K562 (cell line): ENCODE measurements at regions not wholly inside any gene's neighbourhood (a gene's known extent, or its start where the extent isn't known, plus 50 kb on each side); places are given as distances from the start of the nearest gene placed in this dataset.
A peak's percentile ranks its signal among the peaks of the same experiment; 100 is the strongest.

Source experiments
- AFF1 ChIP-seq, 2 experiments: fragments of 450-650 bp; IDR thresholded peaks; 2 replicates each; pipeline ENCODE4 v1.6.1; 2018; ENCODE audit warnings: mild to moderate bottlenecking in 2 of 2, low read depth in 1 of 2; ENCODE audit not compliant: partially characterized antibody in 2 of 2
- ATF4 ChIP-seq: fragments of 450-650 bp; formaldehyde crosslinking; IDR thresholded peaks from 2 replicates; pipeline ENCODE4 v1.4.0; 2022; ENCODE audit warnings: mild to moderate bottlenecking, moderate library complexity
- CBFA2T2 ChIP-seq: fragments of 450-650 bp; conservative IDR thresholded peaks from 2 replicates; pipeline ENCODE4 v1.6.1; 2017; ENCODE audit warnings: mild to moderate bottlenecking
- CBFA2T3 ChIP-seq: fragments of 450-650 bp; IDR thresholded peaks from 2 replicates; pipeline ENCODE4 v1.6.1; 2017
- FOXJ2 ChIP-seq: fragments of 200-800 bp; sonication (Bioruptor generic); IDR thresholded peaks from 2 replicates; pipeline ENCODE4 v1.6.1; 2016; ENCODE audit warnings: missing genetic modification characterization, missing compliant biosample characterization
- FOXK2 ChIP-seq, 2 experiments: fragments of 450-650 bp; IDR thresholded peaks in 1 of 2; conservative IDR thresholded peaks in 1 of 2; 2 replicates each; pipeline ENCODE4 v1.6.1; 2016; ENCODE audit warnings: low read depth in 2 of 2, mild to moderate bottlenecking in 1 of 2
- GATAD2B ChIP-seq: fragments of 450-650 bp; IDR thresholded peaks from 2 replicates; pipeline ENCODE4 v1.6.1; 2017; ENCODE audit warnings: mild to moderate bottlenecking, borderline replicate concordance
- HMG20A ChIP-seq: fragments of 450-650 bp; formaldehyde crosslinking; conservative IDR thresholded peaks from 2 replicates; pipeline ENCODE4 v1.4.0; 2020; ENCODE audit warnings: mild to moderate bottlenecking, mixed read lengths
- ILF3 ChIP-seq: fragments of 450-650 bp; IDR thresholded peaks from 2 replicates; pipeline ENCODE4 v1.6.1; 2018; ENCODE audit warnings: antibody characterized with exemption, mild to moderate bottlenecking, moderate library complexity, borderline replicate concordance
- KDM1A ChIP-seq, 2 experiments: fragments of 450-650 bp; IDR thresholded peaks; 2 replicates each; pipeline ENCODE4 v1.6.1; 2016; ENCODE audit warnings: mild to moderate bottlenecking in 2 of 2
- PRDM10 ChIP-seq: fragments of 450-650 bp; IDR thresholded peaks from 2 replicates; pipeline ENCODE4 v1.6.1; 2018; ENCODE audit not compliant: partially characterized antibody
- RCOR1 ChIP-seq, 2 experiments: IDR thresholded peaks; 2 replicates each; pipeline ENCODE4 v1.6.1; 2012; ENCODE audit warnings: low read depth in 2 of 2, low read length in 2 of 2, borderline replicate concordance in 1 of 2, improper control_type of control experiment in 1 of 2
- SIRT6 ChIP-seq: IDR thresholded peaks from one replicate; pipeline ENCODE4 v1.6.1; 2012; ENCODE audit warnings: low read depth, mild to moderate bottlenecking, control low read depth, inconsistent platforms, low read length, moderate library complexity
- SMARCA4 ChIP-seq: fragments of 450-650 bp; IDR thresholded peaks from 2 replicates; pipeline ENCODE4 v1.6.1; 2016
- SOX6 ChIP-seq: fragments of 450-650 bp; IDR thresholded peaks from 2 replicates; pipeline ENCODE4 v1.6.1; 2014; ENCODE audit warnings: mild to moderate bottlenecking
- STAG1 ChIP-seq: sonication (generic); formaldehyde crosslinking; IDR thresholded peaks from 2 replicates; pipeline ENCODE4 v1.5.0; 2020; ENCODE audit warnings: missing genetic modification reagents, borderline replicate concordance
- TCF3 ChIP-seq: sonication (generic); formaldehyde crosslinking; IDR thresholded peaks from 2 replicates; pipeline ENCODE4 v1.4.0; 2020; ENCODE audit warnings: mild to moderate bottlenecking, missing genetic modification reagents
- ZNF165 ChIP-seq: fragments of 250-450 bp; sonication (Bioruptor Pico); IDR thresholded peaks from 2 replicates; pipeline ENCODE4 v1.4.0; 2020; ENCODE audit warnings: borderline replicate concordance
- ZNF511 ChIP-seq: sonication (generic); formaldehyde crosslinking; IDR thresholded peaks from 2 replicates; pipeline ENCODE4 v1.8.0; 2022; ENCODE audit warnings: mild to moderate bottlenecking, missing genetic modification reagents
- ZNF561 ChIP-seq: fragments of 450-650 bp; formaldehyde crosslinking; conservative IDR thresholded peaks from 2 replicates; pipeline ENCODE4 v1.4.0; 2020; ENCODE audit warnings: mild to moderate bottlenecking, moderate library complexity
- ZNF583 ChIP-seq: fragments of 250-450 bp; sonication (Bioruptor Pico); IDR thresholded peaks from 2 replicates; pipeline ENCODE4 v1.4.0; 2020

GRCh38 chr7:18175801-18176450, 148.3 kb upstream of the PRPS1L1 start (continued):
- TF ChIP-seq TCF3, result peak; percentile 39; the same call in 1 of the 2 replicates
- TF ChIP-seq STAG1, result no peak
- no peak for TF ChIP-seq HMG20A (CRISPR knock-in tag)
- no peak for TF ChIP-seq ZNF561
- TF ChIP-seq PRDM10, result no peak
- TF ChIP-seq SOX6, result peak; percentile 81
- TF ChIP-seq AFF1 (IDR thresholded peaks at IDR 0.05; ENCODE audit: low read depth in 1 of 2, partially characterized antibody in 2 of 2), result peak in 1 of 2 experiments; percentile 24
- TF ChIP-seq ZNF583 (CRISPR knock-in tag), result no peak
- TF ChIP-seq RCOR1 (IDR thresholded peaks at IDR 0.05; ENCODE audit: borderline replicate concordance in 1 of 2, low read depth in 2 of 2, low read length in 2 of 2), result no peak
- no peak for TF ChIP-seq ILF3
- TF ChIP-seq ZNF511 (CRISPR knock-in tag), result no peak
- TF ChIP-seq FOXJ2 (tag), result peak; percentile 68; the same call in 1 of the 2 replicates
- TF ChIP-seq SIRT6, result no peak
- TF ChIP-seq GATAD2B, result peak; percentile 58; the same call in 1 of the 2 replicates
- TF ChIP-seq KDM1A (IDR thresholded peaks at IDR 0.05), result peak; percentile 52 to 66
- TF ChIP-seq SMARCA4, result peak; percentile 83
- TF ChIP-seq FOXK2 (conservative IDR thresholded peaks at IDR 0.05 in 1 of 2, IDR thresholded peaks at IDR 0.05 in 1 of 2; ENCODE audit: low read depth in 2 of 2), result peak; percentile 77 to 78
- no peak for TF ChIP-seq ATF4
- TF ChIP-seq ZNF165 (CRISPR knock-in tag), result no peak
- TF ChIP-seq CBFA2T2, result peak; percentile 30; the same call in 1 of the 2 replicates
- peak; percentile 61 for TF ChIP-seq CBFA2T3
